ENCODE measurements at regions not wholly inside any gene's neighbourhood (a gene's known extent, or its start where the extent isn't known, plus 50 kb on each side); places are given as distances from the start of the nearest gene placed in this dataset.

- TF ChIP-seq, protein P1, sequence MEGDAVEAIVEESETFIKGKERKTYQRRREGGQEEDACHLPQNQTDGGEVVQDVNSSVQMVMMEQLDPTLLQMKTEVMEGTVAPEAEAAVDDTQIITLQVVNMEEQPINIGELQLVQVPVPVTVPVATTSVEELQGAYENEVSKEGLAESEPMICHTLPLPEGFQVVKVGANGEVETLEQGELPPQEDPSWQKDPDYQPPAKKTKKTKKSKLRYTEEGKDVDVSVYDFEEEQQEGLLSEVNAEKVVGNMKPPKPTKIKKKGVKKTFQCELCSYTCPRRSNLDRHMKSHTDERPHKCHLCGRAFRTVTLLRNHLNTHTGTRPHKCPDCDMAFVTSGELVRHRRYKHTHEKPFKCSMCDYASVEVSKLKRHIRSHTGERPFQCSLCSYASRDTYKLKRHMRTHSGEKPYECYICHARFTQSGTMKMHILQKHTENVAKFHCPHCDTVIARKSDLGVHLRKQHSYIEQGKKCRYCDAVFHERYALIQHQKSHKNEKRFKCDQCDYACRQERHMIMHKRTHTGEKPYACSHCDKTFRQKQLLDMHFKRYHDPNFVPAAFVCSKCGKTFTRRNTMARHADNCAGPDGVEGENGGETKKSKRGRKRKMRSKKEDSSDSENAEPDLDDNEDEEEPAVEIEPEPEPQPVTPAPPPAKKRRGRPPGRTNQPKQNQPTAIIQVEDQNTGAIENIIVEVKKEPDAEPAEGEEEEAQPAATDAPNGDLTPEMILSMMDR (IDR thresholded peaks at IDR 0.05; ENCODE audit: insufficient read depth, low read length, poor library complexity, severe bottlenecking) = no peak
- no peak for TF ChIP-seq EZH2phosphoT487 (conservative IDR thresholded peaks at IDR 0.05; ENCODE audit: low read length)
Observed at GRCh38 chr14:31988244-31988643, 88.9 kb upstream of the ARHGAP5 start.

Data from SU-DHL-6 (cell line).